ENCODE measurements at regions not wholly inside any gene's neighbourhood (a gene's known extent, or its start where the extent isn't known, plus 50 kb on each side); places are given as distances from the start of the nearest gene placed in this dataset.

GRCh38 chr13:105446197-105446596 lies 1089.3 kb downstream of the EFNB2 start:
- no peak for TF ChIP-seq CTCF (IDR thresholded peaks at IDR 0.05)

DNA sequence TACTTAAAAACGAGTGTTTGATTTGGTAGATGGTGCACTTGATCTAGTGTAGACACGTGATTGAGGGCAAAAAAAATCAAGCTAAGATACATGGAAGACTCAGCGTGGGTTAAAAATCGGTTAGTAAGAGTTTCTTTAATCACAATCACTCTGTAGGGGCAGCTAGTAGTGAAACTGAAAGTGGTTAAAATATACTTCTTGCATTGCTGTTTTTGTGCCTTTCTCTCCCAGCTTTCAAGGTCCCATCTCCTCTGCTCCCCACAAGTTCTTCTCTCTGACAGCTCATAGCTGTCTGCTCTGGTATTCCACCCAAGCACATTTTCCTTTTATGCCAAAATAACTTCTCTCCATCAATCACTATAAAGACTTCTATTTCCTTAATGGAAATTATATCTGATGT lies 1089.7 kb downstream of the EFNB2 start:
- TF ChIP-seq CTCF (IDR thresholded peaks at IDR 0.05), result no peak

DNA sequence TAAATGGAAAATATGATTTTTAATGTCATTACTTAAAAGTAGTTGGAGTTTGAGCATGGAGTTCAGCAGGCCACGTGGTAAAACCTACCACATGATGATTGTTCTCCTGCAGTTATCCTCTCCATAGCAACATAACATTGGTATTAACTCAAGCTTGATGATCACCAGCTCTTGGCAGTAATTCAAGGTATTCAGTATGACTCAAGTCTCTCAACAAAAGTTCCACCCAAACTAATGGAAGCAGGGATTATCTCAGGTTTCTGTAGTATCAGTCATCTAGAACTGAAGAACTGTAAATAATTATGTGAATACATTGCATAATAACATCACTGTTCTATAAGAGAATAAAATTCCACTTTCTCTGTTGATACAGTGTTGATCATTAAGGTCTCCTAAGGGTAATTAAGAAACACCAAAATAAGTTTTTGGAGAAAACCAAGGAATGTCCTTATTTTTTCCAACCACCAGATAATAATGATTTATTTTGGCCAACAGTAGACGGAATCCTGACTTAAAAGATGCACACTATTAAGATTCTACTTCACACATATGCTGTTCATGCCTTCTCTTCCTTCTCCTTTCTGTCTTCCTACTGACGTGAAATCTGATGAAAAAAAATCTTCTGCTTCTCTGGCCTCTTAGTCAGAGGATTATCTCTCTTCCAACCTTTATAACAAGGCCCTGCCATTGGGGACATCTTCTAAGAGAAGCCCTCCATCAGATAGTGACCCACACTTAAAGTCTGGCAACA lies 1092.3 kb downstream of the EFNB2 start:
- no peak for TF ChIP-seq CTCF (IDR thresholded peaks at IDR 0.05)

DNA sequence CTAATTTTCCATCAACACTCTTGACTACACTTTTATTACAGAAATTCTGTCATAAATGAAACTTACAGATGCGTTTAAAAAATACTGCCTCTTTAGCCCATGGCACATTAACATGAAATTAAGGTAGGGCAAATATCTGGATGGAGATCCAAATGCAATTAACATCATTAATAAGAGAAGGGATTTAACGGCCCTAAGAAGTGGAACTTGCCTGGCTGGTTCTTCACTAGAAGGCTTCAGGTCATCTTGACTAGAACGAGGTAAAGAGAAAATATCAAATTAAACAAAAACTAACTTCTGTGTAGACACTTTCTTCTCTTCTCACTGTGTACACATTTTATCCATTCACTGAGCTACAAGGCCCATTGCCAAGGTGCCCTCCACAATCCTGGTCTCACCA lies 1093.4 kb downstream of the EFNB2 start:
- TF ChIP-seq CTCF (IDR thresholded peaks at IDR 0.05), result no peak

GRCh38 chr13:105441051-105441750 lies 1094.3 kb downstream of the EFNB2 start:
- TF ChIP-seq CTCF (IDR thresholded peaks at IDR 0.05), result no peak

- no peak for TF ChIP-seq CTCF (IDR thresholded peaks at IDR 0.05)
Observed at GRCh38 chr13:105436943-105437342, 1098.5 kb downstream of the EFNB2 start.

GRCh38 chr13:105432438-105432837 lies 1103.0 kb downstream of the EFNB2 start:
- TF ChIP-seq CTCF (IDR thresholded peaks at IDR 0.05), result no peak
